Fibroblast of the conjunctiva (primary cell): ENCODE measurements at regions not wholly inside any gene's neighbourhood (a gene's known extent, or its start where the extent isn't known, plus 50 kb on each side); places are given as distances from the start of the nearest gene placed in this dataset.
"Not testable (repeated sequence)": the region's sequence is repeated elsewhere in the genome, so short reads cannot be mapped to it uniquely, and the experiment has no call there.

ENCODE experiments used
- DNase-seq: peaks from one replicate; pipeline ENCODE4 v3.0.0-alpha.2; 2010; ENCODE audit warnings: low read depth

GRCh38 chr6:170043881-170044790, 246.7 kb downstream of the DLL1 start:
- DNase-seq = no peak

GRCh38 chr6:170043150-170043819, 247.6 kb downstream of the DLL1 start:
- DNase-seq = no peak

- no peak for DNase-seq
Observed at GRCh38 chr6:170042596-170043118, 248.2 kb downstream of the DLL1 start.

GRCh38 chr6:170042123-170042522, 248.8 kb downstream of the DLL1 start:
- DNase-seq = no peak

- no peak for DNase-seq
Observed at GRCh38 chr6:170041526-170041925, 249.4 kb downstream of the DLL1 start.

- DNase-seq = no peak
Observed at GRCh38 chr6:170040906-170041305, 250.0 kb downstream of the DLL1 start.

GRCh38 chr6:170040115-170040500, 250.8 kb downstream of the DLL1 start:
- DNase-seq = no peak

- DNase-seq = no peak
Observed at GRCh38 chr6:170039156-170040114, 251.4 kb downstream of the DLL1 start.

GRCh38 chr6:170038708-170039107, 252.2 kb downstream of the DLL1 start:
- no peak for DNase-seq

- no peak for DNase-seq
Observed at GRCh38 chr6:170038251-170038650, 252.6 kb downstream of the DLL1 start.

- DNase-seq = no peak
Observed at GRCh38 chr6:170037541-170038250, 253.2 kb downstream of the DLL1 start.

GRCh38 chr6:170036916-170037315, 254.0 kb downstream of the DLL1 start:
- DNase-seq = no peak

GRCh38 chr6:170036367-170036766, 254.5 kb downstream of the DLL1 start:
- DNase-seq = not testable (repeated sequence)

GRCh38 chr6:170035901-170036304, 255.0 kb downstream of the DLL1 start:
- no peak for DNase-seq

- DNase-seq = no peak
Observed at GRCh38 chr6:170035044-170035443, 255.8 kb downstream of the DLL1 start.

GRCh38 chr6:170034294-170034693, 256.6 kb downstream of the DLL1 start:
- no peak for DNase-seq

- DNase-seq = no peak
Observed at GRCh38 chr6:170033666-170034065, 257.2 kb downstream of the DLL1 start.

GRCh38 chr6:170032706-170033309, 258.1 kb downstream of the DLL1 start:
- no peak for DNase-seq

- no peak for DNase-seq
Observed at GRCh38 chr6:170032197-170032596, 258.7 kb downstream of the DLL1 start.

- no peak for DNase-seq
Observed at GRCh38 chr6:170031684-170032121, 259.2 kb downstream of the DLL1 start.
